ENCODE measurements at regions not wholly inside any gene's neighbourhood (a gene's known extent, or its start where the extent isn't known, plus 50 kb on each side); places are given as distances from the start of the nearest gene placed in this dataset.

- POLR2A ChIA-PET, result no interaction called here
- H3K9me3 Mint-ChIP-seq, result no peaks in the 10 kb centered on the region
- CTCF ChIA-PET, result interaction anchor here (1.4 kb wide), 1 partner anchor 51 kb away, joined by 4 read pairs; no protein-coding TSS in a partner anchor
These were observed 105.7 kb upstream of the CARD11 start for GRCh38 chr7:3149231-3149995.

GRCh38 chr7:3150027-3150426, 106.4 kb upstream of the CARD11 start:
- Mint-ChIP-seq H3K9me3 (peaks cover 3% of the 10 kb centered on the region), H3K27ac (no peak overlapping the region), H3K36me3 (peaks cover 3% of the 10 kb centered on the region), H3K4me1 (peaks cover 7% of the 10 kb centered on the region), H3K27me3 (ENCODE audit: low read depth) (no peaks in the 10 kb centered on the region), H3K4me3 (no peak overlapping the region)
- ChIA-PET CTCF (interaction anchor here (1.4 kb wide), 1 partner anchor 51 kb away, joined by 4 read pairs; no protein-coding TSS in a partner anchor), POLR2A (interaction anchor here (0.7 kb wide), 1 partner anchor 432 kb away, joined by 3 read pairs; no protein-coding TSS in a partner anchor)
- ATAC-seq (no peak), DNase-seq (ENCODE audit: low spot score) (no peak)
- no peak for TF ChIP-seq ZBTB21 (CRISPR knock-in tag; IDR thresholded peaks at IDR 0.05; ENCODE audit: borderline replicate concordance)
- no peak for TF ChIP-seq GRHL2 (CRISPR knock-in tag; IDR thresholded peaks at IDR 0.05; ENCODE audit: insufficient replicate concordance, severe bottlenecking)
- no peak for TF ChIP-seq ARID4B (CRISPR knock-in tag; IDR thresholded peaks at IDR 0.05; ENCODE audit: borderline replicate concordance)
- no peak for TF ChIP-seq ETV6 (CRISPR knock-in tag; IDR thresholded peaks at IDR 0.05)
- TF ChIP-seq CBFB (CRISPR knock-in tag; IDR thresholded peaks at IDR 0.05; ENCODE audit: low read depth), result no peak
- TF ChIP-seq CDX4 (CRISPR knock-in tag; IDR thresholded peaks at IDR 0.05; ENCODE audit: borderline replicate concordance), result no peak
- no peak for TF ChIP-seq ATF1 (CRISPR knock-in tag; IDR thresholded peaks at IDR 0.05)
- no peak for TF ChIP-seq RELA (CRISPR knock-in tag; IDR thresholded peaks at IDR 0.05; ENCODE audit: borderline replicate concordance)

More at GRCh38 chr7:3149231-3149995, 105.7 kb upstream of the CARD11 start:
- ATAC-seq (no peak), DNase-seq (ENCODE audit: low spot score) (no peak)
- no peaks in the 10 kb centered on the region for H3K36me3 Mint-ChIP-seq
- H3K27ac Mint-ChIP-seq, result no peak overlapping the region
- H3K27me3 Mint-ChIP-seq (ENCODE audit: low read depth), result no peaks in the 10 kb centered on the region
- no peak for TF ChIP-seq CTCF (IDR thresholded peaks at IDR 0.05)
- TF ChIP-seq ZNF532 (CRISPR knock-in tag; IDR thresholded peaks at IDR 0.05; ENCODE audit: borderline replicate concordance), result no peak
- TF ChIP-seq SMAD4 (CRISPR knock-in tag; IDR thresholded peaks at IDR 0.05), result no peak
- TF ChIP-seq GTF2I (CRISPR knock-in tag; conservative IDR thresholded peaks at IDR 0.05), result no peak
- TF ChIP-seq USF1 (CRISPR knock-in tag; IDR thresholded peaks at IDR 0.05), result no peak
- no peak for TF ChIP-seq JUN (CRISPR knock-in tag; IDR thresholded peaks at IDR 0.05)
- no peak for TF ChIP-seq MXD4 (CRISPR knock-in tag; IDR thresholded peaks at IDR 0.05; ENCODE audit: borderline replicate concordance)
- TF ChIP-seq ZNF317 (CRISPR knock-in tag; IDR thresholded peaks at IDR 0.05; ENCODE audit: borderline replicate concordance, low read depth), result no peak
- H3K4me3 Mint-ChIP-seq, result no peak overlapping the region
- peaks cover 10% of the 10 kb centered on the region for H3K4me1 Mint-ChIP-seq

All from WTC11 (cell line).